Ovary (tissue), 3 donors: ENCODE measurements at regions not wholly inside any gene's neighbourhood (a gene's known extent, or its start where the extent isn't known, plus 50 kb on each side); places are given as distances from the start of the nearest gene placed in this dataset.

ENCODE experiments used
- CTCF ChIP-seq, 3 donors: fragments of 450-650 bp in 2 of 3; fragments of 200-600 bp in 1 of 3; IDR thresholded peaks; one replicate each; pipeline versions ENCODE4 v1.5.1 to v1.8.0; 2016 to 2022; ENCODE audit warnings: antibody characterized with exemption in 3 of 3, mild to moderate bottlenecking in 1 of 3
- POLR2A ChIP-seq: fragments of 450-650 bp; IDR thresholded peaks from one replicate; pipeline ENCODE4 v1.6.1; 2017; ENCODE audit warnings: antibody characterized with exemption, mild to moderate bottlenecking, moderate library complexity
- donor health status: DM: no; HTN: no; CAD: no.

DNA sequence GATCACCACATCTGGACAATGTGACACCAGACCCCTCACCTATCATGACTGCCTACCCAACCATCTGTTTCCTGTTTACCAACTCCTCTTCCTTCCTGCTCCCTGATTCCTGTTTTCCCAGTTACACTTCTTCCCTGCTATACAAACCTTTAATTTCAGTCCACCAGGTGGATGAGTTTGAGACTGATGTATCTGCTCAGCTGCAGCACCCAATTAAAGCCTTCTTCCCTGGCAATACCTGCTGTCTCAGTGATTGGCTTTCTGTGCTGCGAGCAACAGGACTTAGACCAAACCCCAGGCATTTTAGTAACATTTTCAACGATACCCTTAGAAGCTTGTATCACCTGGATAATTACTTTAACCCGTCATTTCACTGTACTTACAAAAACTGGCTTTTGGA is 968.2 kb upstream of the NR2F2 start:
- TF ChIP-seq CTCF (IDR thresholded peaks at IDR 0.05) = no peak
- no peak for TF ChIP-seq POLR2A
